NCI-H69 (cell line): ENCODE measurements at regions not wholly inside any gene's neighbourhood (a gene's known extent, or its start where the extent isn't known, plus 50 kb on each side); places are given as distances from the start of the nearest gene placed in this dataset.
A peak's percentile ranks its signal among the peaks of the same experiment; 100 is the strongest.

Experiments
- DNase-seq: peaks from one replicate; lab custom pipeline; 2025; lab: John Stamatoyannopoulos, UW

- DNase-seq = no peak
Observed at GRCh38 chrX:69228732-69229131, 63.5 kb upstream of the PJA1 start.

GRCh38 chrX:69226459-69227158 is 61.4 kb upstream of the PJA1 start:
- DNase-seq = no peak

GRCh38 chrX:69222103-69223090 is 57.1 kb upstream of the PJA1 start:
- DNase-seq = peak; percentile 84

- peak; percentile 14 for DNase-seq
Observed at GRCh38 chrX:69221239-69222102, 56.2 kb upstream of the PJA1 start.

- DNase-seq = no peak
Observed at GRCh38 chrX:69218407-69218997, 53.2 kb upstream of the PJA1 start.

- DNase-seq = no peak
Observed at GRCh38 chrX:69216911-69217310, 51.7 kb upstream of the PJA1 start.

GRCh38 chrX:69216446-69216845 is 51.2 kb upstream of the PJA1 start:
- no peak for DNase-seq

- no peak for DNase-seq
Observed at GRCh38 chrX:69215161-69215875, 50.1 kb upstream of the PJA1 start.
